ENCODE measurements at regions not wholly inside any gene's neighbourhood (a gene's known extent, or its start where the extent isn't known, plus 50 kb on each side); places are given as distances from the start of the nearest gene placed in this dataset.

GRCh38 chr14:35992816-35993683, 166.9 kb downstream of the BRMS1L start:
- H3K27ac ChIP-seq: no peak overlapping the region
- intact Hi-C loops (cut with DNase I): no loop called here
- H3K4me1 ChIP-seq: no peaks in the 10 kb centered on the region
- 80% methylated on average over 5 of the region's 5 CpGs for WGBS (ENCODE audit: insufficient coverage, low coverage, low lambda C conversion rate, missing lambda C conversion rate)
- no peaks in the 10 kb centered on the region for H3K9me3 ChIP-seq
- no peaks in the 10 kb centered on the region for H3K36me3 ChIP-seq
- no peak for ATAC-seq
- no peak for TF ChIP-seq POLR2A (IDR thresholded peaks at IDR 0.05)
- TF ChIP-seq CTCF (IDR thresholded peaks at IDR 0.05): no peak
- no peak overlapping the region for H3K4me3 ChIP-seq
- no peaks in the 10 kb centered on the region for H3K27me3 ChIP-seq
- no peak for DNase-seq

GRCh38 chr14:35991356-35991755, 165.2 kb downstream of the BRMS1L start:
- Histone ChIP-seq H3K27me3 (no peaks in the 10 kb centered on the region), H3K4me1 (no peaks in the 10 kb centered on the region), H3K27ac (no peak overlapping the region), H3K36me3 (no peaks in the 10 kb centered on the region), H3K9me3 (no peaks in the 10 kb centered on the region), H3K4me3 (no peak overlapping the region)
- no peak for TF ChIP-seq CTCF (IDR thresholded peaks at IDR 0.05)
- no peak for TF ChIP-seq POLR2A (IDR thresholded peaks at IDR 0.05)
- DNase-seq: no peak
- no peak for ATAC-seq
- intact Hi-C loops (cut with DNase I): no loop called here

GRCh38 chr14:35989736-35990135, 163.6 kb downstream of the BRMS1L start:
- Histone ChIP-seq H3K27me3 (no peaks in the 10 kb centered on the region), H3K36me3 (no peaks in the 10 kb centered on the region), H3K4me3 (no peak overlapping the region), H3K9me3 (no peaks in the 10 kb centered on the region), H3K4me1 (no peaks in the 10 kb centered on the region), H3K27ac (no peak overlapping the region)
- DNase-seq: no peak
- intact Hi-C loops (cut with DNase I): no loop called here
- no peak for ATAC-seq
- WGBS (ENCODE audit: insufficient coverage, low coverage, low lambda C conversion rate, missing lambda C conversion rate): 88% methylated on average over 3 of the region's 4 CpGs
- TF ChIP-seq CTCF (IDR thresholded peaks at IDR 0.05): no peak
- no peak for TF ChIP-seq POLR2A (IDR thresholded peaks at IDR 0.05)

- H3K9me3 ChIP-seq: no peaks in the 10 kb centered on the region
- ATAC-seq (no peak), DNase-seq (no peak)
- TF ChIP-seq POLR2A (IDR thresholded peaks at IDR 0.05) (no peak), CTCF (IDR thresholded peaks at IDR 0.05) (no peak)
- intact Hi-C loops (cut with DNase I): no loop called here
- no peak overlapping the region for H3K4me3 ChIP-seq
- H3K36me3 ChIP-seq: no peaks in the 10 kb centered on the region
- H3K27me3 ChIP-seq: no peaks in the 10 kb centered on the region
- H3K4me1 ChIP-seq: no peaks in the 10 kb centered on the region
- 81% methylated on average over 10 of the region's 12 CpGs for whole genome bisulfite sequencing (ENCODE audit: insufficient coverage, low coverage, low lambda C conversion rate, missing lambda C conversion rate)
- H3K27ac ChIP-seq: no peak overlapping the region
Measured at GRCh38 chr14:35988972-35989690, 163.0 kb downstream of the BRMS1L start.

Measured in right lobe of liver (tissue), 6 donors.